ENCODE measurements at regions not wholly inside any gene's neighbourhood (a gene's known extent, or its start where the extent isn't known, plus 50 kb on each side); places are given as distances from the start of the nearest gene placed in this dataset.

DNA sequence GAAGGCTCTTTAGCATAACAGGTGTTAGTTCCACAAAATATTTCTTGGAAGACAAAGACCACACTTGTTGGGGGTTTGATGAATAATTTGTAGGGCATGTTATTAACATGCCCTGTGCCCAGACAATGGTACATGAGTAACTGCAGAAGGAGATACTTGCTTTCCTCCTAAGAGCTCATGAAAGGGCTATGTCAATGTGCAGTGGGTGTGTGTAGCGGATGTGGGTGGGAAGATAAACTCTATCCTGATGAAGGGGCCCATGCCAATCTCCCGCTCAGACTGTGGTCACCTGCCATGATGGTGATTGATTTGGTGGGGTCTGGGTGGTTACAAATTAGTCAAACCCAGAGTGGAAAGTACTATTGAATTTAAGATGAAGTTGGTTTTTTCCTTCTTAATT lies 69.8 kb upstream of the DNAH14 start:
- TF ChIP-seq, protein P1, sequence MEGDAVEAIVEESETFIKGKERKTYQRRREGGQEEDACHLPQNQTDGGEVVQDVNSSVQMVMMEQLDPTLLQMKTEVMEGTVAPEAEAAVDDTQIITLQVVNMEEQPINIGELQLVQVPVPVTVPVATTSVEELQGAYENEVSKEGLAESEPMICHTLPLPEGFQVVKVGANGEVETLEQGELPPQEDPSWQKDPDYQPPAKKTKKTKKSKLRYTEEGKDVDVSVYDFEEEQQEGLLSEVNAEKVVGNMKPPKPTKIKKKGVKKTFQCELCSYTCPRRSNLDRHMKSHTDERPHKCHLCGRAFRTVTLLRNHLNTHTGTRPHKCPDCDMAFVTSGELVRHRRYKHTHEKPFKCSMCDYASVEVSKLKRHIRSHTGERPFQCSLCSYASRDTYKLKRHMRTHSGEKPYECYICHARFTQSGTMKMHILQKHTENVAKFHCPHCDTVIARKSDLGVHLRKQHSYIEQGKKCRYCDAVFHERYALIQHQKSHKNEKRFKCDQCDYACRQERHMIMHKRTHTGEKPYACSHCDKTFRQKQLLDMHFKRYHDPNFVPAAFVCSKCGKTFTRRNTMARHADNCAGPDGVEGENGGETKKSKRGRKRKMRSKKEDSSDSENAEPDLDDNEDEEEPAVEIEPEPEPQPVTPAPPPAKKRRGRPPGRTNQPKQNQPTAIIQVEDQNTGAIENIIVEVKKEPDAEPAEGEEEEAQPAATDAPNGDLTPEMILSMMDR (IDR thresholded peaks at IDR 0.05), result no peak
- TF ChIP-seq JUND (IDR thresholded peaks at IDR 0.05) (no peak), GABPA (IDR thresholded peaks at IDR 0.05; ENCODE audit: low read depth) (no peak), TEAD4 (IDR thresholded peaks at IDR 0.05; ENCODE audit: borderline replicate concordance, insufficient read depth) (no peak), EZH2phosphoT487 (IDR thresholded peaks at IDR 0.05; ENCODE audit: borderline replicate concordance, low read depth) (no peak), ELF1 (IDR thresholded peaks at IDR 0.05) (no peak), SMC3 (IDR thresholded peaks at IDR 0.05; ENCODE audit: low read depth, low read length) (no peak), RFX5 (IDR thresholded peaks at IDR 0.05; ENCODE audit: low read length) (no peak), RAD21 (IDR thresholded peaks at IDR 0.05; ENCODE audit: low read length) (no peak), EP300 (IDR thresholded peaks at IDR 0.05; ENCODE audit: borderline replicate concordance in 1 of 2, low read depth in 1 of 2, low read length in 1 of 2) (no peak), MXI1 (IDR thresholded peaks at IDR 0.05; ENCODE audit: low read depth, low read length) (no peak)
- TF ChIP-seq, protein P2, sequence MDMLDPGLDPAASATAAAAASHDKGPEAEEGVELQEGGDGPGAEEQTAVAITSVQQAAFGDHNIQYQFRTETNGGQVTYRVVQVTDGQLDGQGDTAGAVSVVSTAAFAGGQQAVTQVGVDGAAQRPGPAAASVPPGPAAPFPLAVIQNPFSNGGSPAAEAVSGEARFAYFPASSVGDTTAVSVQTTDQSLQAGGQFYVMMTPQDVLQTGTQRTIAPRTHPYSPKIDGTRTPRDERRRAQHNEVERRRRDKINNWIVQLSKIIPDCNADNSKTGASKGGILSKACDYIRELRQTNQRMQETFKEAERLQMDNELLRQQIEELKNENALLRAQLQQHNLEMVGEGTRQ (IDR thresholded peaks at IDR 0.05; ENCODE audit: borderline replicate concordance, low read depth, low read length), result no peak
- TF ChIP-seq, protein P3, sequence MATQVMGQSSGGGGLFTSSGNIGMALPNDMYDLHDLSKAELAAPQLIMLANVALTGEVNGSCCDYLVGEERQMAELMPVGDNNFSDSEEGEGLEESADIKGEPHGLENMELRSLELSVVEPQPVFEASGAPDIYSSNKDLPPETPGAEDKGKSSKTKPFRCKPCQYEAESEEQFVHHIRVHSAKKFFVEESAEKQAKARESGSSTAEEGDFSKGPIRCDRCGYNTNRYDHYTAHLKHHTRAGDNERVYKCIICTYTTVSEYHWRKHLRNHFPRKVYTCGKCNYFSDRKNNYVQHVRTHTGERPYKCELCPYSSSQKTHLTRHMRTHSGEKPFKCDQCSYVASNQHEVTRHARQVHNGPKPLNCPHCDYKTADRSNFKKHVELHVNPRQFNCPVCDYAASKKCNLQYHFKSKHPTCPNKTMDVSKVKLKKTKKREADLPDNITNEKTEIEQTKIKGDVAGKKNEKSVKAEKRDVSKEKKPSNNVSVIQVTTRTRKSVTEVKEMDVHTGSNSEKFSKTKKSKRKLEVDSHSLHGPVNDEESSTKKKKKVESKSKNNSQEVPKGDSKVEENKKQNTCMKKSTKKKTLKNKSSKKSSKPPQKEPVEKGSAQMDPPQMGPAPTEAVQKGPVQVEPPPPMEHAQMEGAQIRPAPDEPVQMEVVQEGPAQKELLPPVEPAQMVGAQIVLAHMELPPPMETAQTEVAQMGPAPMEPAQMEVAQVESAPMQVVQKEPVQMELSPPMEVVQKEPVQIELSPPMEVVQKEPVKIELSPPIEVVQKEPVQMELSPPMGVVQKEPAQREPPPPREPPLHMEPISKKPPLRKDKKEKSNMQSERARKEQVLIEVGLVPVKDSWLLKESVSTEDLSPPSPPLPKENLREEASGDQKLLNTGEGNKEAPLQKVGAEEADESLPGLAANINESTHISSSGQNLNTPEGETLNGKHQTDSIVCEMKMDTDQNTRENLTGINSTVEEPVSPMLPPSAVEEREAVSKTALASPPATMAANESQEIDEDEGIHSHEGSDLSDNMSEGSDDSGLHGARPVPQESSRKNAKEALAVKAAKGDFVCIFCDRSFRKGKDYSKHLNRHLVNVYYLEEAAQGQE (IDR thresholded peaks at IDR 0.05; ENCODE audit: low read depth, low read length), result no peak
- TF ChIP-seq, protein P4, sequence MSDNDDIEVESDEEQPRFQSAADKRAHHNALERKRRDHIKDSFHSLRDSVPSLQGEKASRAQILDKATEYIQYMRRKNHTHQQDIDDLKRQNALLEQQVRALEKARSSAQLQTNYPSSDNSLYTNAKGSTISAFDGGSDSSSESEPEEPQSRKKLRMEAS (IDR thresholded peaks at IDR 0.05; ENCODE audit: low read depth), result no peak

Measured in SK-N-SH (cell line).